Globus pallidus (tissue), 1 donor: ENCODE measurements at regions not wholly inside any gene's neighbourhood (a gene's known extent, or its start where the extent isn't known, plus 50 kb on each side); places are given as distances from the start of the nearest gene placed in this dataset.
A peak's percentile ranks its signal among the peaks of the same experiment; 100 is the strongest.

Experiments
- DNase-seq: peaks from one replicate; pipeline ENCODE4 v3.0.0-alpha.2; 2015; ENCODE audit warnings: low spot score

DNA sequence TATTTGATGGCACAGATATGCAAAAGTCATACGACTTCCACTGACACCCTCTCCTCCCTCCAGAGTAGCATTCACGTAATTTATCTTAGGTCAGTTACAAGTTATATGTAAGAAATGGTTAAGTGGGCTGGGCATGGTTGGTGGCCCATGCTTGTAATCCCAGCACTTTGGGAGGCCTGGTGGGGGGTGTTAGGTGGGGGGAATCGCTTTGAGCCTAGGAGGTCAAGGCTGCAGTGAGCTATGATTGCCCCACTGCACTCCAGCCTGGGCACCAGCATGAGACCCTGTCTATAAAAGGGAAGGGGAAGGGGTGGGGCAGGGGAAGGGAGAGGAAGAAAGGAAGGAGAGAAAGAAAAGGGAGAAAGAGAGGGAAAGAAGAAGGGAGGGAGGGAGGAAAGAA, 202.8 kb downstream of the AUH start:
- no peak for DNase-seq

DNA sequence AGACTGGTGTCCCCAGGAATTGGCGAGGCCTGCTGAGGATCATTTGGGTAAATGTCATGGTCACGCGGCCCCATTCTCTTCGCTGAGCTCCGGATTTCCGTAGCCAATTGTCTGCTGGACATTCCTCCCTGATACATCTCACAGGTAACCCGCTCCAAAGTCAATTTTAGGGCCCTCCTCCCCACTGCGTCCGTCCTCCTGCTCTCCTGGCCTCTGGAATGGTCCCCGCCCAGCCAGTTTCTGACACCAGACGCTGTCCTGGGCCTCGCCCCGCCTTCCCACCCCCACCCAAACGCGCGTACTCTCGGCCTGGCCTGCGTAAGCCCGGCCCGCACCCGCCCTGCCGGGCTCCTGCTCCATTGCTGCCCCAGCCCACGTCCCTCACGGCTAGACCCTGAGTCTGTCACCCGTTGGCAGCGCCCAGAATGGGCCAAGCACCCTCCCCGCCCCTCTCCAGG, 202.0 kb downstream of the AUH start:
- no peak for DNase-seq

DNA sequence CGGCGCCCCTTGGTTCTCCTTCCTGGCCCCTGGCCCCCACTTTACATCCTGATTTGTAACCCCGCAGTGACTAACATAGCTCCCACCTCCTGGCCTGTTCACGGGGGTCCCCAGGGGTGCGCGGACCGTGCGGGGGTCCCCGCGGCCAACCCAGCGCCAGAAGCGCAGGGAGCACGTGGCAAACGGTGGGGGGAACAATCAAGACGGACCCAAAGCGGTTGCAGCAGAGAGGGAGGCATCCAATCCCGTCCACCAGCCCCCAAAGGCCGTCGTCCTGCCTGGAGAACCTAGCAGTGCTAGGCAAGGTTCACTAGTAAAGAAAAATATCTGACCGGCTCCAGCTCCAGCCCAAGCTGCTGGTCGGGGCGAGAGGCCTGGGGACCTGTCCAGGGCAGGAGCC, 201.5 kb downstream of the AUH start:
- no peak for DNase-seq

DNA sequence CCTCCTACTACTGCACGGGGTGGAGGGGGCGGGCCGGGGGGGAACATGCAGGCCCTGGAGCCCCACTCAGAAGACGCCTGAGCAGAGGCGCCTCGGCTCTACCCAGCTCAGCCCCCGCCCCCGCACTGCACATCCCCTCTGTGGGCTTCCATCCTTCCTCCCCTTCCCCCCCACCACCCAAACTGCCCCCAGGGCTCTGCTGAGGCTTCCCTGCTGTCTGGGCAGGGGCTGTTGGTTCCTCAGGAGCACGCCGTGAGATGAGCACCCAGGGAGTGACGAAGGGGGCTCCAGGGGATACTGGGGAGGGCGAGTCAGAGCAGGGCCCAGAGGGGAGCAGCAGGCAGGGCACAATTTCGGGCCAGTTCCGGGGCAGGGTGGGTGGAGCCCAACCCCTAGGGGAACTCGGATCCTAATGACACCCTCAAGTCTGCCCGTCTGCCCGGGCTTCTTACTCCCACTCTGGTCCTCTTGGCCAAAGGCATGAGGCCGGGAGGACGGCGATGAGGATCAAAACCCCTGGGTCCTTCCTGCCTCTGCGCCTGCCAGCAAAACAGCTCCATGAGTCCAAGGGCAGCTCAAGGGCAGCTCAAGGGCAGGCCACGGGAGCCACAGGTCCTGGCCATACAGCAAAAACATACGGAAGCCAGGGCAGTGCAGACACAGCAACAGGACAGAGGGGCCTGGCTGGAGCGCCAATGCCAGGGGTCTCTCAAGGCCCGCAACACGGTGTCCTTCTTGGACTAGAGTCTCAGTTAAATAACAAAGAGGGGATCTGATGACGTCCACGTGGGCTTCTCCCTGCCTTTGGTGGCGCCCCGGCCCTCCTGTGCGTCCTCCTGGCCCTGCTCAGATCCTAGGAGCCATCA, 200.9 kb downstream of the AUH start:
- no peak for DNase-seq

DNA sequence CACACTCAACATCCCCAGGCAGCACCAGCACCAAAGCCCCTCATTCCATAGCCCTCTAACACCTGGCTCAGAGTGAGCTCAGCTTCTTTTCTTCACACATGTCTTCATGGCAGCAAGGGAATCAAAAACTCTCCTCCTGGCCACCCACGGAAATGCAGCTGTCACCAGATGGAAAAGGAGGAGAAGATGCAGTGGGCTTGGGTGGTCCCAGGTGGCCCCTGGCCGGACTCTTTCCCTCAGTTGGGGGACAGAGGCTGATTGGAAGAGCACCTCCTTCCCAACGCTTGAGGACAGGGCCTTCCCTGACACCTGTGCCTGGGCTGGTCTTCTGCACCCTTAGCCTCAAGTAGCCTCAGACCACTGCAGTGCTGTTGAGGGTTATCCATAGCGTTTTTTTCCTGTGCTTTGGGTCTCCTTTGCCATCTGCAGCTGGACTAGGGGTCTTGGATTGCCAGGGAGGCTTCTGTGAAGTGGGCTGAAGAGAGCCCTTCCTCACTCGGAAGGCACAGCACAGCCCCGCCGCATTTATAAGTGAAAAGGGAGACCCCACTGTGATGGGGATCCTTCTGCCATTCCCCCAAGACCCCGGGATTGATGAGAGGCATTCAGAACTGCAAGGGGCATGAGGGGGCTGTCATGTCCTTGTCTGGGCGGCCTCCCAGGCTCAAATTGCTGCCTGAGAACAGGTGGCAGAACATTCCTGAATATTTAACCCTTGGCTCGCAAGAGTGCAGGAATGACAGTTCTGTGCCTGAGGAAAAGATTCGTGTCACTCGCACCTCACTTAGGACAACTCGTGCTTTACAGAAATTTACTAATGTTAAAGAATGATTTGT, 200.0 kb downstream of the AUH start:
- no peak for DNase-seq

DNA sequence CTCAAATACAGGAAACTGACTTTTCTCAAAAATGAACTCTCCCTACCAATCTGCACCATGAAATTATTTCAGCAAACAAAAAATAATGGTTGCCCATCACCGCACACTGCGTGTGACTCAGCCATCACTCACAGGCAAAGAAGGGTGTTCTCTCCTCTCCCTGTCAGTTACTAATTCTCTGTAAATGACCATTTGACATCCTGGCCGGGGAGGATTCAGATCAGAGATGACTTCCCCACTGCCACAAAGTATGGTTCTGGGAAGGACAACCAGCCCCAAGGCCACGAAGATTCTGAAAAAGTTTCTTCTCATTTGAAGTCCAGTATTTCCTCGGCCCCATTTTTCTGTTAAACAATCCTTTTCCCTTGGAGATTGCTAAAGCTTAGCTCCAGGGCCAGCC, 199.4 kb downstream of the AUH start:
- DNase-seq = no peak

DNA sequence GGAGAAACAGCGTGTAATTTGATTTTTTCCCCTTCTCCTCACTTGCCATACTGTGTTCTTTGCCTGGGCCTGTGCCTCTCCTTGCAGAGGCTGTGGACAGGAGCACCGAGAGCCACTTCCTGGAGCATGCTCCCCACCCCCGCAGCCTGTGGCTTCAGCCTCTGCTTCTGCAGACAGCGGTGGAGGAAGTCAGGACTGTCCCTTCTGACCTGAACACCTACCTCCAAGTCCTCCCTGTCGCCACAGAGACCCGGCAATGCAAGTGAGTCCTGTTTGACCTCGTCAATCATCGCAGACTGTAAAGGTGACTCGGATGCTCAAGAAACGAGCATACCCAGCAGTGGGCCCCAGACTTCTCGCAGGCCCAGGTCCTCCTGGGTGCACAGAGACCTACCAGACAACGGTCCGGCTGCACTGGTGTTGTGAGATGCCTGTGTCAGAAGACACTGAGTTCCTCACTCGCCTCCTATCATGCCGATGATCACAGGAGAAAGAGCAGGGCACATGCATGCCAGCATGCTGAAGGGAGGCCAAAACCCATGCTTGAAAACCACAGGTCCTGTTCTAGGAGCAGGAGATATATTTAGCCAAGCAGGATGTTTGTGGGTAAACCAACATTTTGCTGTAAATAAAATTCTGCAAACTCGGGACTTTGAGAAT, 198.8 kb downstream of the AUH start:
- DNase-seq = peak; percentile 70

DNA sequence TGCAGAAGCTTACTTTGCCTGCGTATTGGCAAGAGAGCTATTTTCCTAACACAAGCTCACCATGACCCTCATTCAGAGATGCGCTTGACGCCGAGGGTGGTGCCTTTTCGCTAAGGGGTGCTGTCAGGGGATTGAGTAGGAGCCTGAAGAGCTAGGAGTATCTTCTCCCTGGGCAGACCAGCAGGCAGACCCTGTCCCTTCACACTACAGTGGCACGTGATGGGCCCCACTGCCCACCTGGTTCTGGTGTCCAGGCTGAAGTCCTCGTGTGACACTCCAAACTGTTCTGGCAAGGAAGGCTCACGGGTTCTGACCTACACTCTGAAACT, 198.3 kb downstream of the AUH start:
- DNase-seq = no peak

DNA sequence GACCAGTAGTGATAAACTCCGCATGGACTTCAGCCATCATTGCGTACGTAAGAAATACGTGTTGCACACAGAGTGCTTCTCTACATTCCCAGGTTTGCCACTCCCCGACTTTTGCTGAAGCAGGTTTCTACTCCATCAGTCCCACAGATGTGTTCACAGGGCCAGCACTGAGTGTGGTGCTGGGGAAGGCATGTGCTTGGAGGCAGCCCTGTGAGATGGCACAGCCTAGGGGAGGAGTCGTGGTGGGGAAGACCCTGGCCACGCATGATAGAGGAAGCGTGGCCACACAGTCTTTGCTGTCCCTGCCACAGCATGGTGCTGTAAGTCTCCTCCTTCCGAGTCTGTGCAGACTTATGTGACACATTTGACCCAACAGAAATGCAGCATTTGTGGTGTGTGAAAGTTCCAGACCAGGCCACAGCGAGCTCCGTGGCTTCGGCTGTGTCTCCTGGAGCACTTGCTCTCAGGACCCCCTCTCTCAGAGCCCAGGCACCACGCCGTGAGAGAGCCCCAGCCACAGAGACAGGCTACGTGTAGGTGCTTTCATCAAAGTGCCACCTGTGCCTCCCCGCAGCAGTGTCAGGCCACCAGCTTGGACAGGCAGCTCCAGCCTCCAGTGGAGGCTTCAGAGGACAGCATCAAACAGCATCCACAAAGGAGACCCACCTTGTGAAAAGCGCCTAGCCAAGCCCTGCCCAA, 197.8 kb downstream of the AUH start:
- peak; percentile 33 for DNase-seq
